ENCODE measurements at regions not wholly inside any gene's neighbourhood (a gene's known extent, or its start where the extent isn't known, plus 50 kb on each side); places are given as distances from the start of the nearest gene placed in this dataset.

DNA sequence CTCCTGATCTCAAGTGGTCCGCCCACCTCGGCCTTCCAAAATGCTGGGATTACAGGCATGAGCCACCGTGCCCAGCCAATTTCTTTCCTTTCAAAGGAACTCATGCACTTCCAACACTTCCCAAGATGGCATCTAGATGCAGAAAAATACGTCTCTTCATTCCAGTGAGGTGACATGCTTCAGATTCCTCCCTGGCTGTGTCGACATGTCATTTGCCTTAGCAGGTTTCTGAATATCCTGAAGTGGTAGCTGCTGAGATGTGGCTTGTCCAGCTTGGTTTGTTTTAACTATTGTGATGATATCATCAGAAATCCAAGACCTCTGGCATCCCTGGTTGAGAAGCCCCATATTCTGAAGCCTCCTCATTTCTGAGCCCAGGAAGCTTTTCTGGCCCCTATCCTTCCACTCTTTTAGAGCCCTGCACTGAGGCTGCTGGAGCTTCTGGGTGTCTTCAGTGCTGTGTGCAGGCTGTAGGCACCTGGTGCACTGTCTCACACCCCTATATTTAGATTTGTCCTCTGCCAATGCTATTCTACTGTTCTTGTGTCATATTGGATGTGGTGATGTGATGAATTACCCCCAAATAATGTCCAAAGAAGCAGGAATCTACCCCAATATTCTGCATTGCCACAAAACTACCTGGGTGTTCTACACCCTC, 73.3 kb upstream of the E2F3 start:
- H3K9ac ChIP-seq (ENCODE audit: low read depth in 2 of 2, low read length in 2 of 2), result no peak overlapping the region
- H3K9me3 ChIP-seq, result no peaks in the 10 kb centered on the region
- no peak for DNase-seq
- no peak overlapping the region for H3K27ac ChIP-seq
- no peaks in the 10 kb centered on the region for H3K4me1 ChIP-seq
- intact Hi-C loops (cut with DNase I), result no loop called here
- TF ChIP-seq, protein P1, sequence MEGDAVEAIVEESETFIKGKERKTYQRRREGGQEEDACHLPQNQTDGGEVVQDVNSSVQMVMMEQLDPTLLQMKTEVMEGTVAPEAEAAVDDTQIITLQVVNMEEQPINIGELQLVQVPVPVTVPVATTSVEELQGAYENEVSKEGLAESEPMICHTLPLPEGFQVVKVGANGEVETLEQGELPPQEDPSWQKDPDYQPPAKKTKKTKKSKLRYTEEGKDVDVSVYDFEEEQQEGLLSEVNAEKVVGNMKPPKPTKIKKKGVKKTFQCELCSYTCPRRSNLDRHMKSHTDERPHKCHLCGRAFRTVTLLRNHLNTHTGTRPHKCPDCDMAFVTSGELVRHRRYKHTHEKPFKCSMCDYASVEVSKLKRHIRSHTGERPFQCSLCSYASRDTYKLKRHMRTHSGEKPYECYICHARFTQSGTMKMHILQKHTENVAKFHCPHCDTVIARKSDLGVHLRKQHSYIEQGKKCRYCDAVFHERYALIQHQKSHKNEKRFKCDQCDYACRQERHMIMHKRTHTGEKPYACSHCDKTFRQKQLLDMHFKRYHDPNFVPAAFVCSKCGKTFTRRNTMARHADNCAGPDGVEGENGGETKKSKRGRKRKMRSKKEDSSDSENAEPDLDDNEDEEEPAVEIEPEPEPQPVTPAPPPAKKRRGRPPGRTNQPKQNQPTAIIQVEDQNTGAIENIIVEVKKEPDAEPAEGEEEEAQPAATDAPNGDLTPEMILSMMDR (IDR thresholded peaks at IDR 0.05), result no peak
- no peaks in the 10 kb centered on the region for H3K36me3 ChIP-seq
- H3K4me3 ChIP-seq, result no peak overlapping the region
- peaks cover 3% of the 10 kb centered on the region for H3K27me3 ChIP-seq

DNA sequence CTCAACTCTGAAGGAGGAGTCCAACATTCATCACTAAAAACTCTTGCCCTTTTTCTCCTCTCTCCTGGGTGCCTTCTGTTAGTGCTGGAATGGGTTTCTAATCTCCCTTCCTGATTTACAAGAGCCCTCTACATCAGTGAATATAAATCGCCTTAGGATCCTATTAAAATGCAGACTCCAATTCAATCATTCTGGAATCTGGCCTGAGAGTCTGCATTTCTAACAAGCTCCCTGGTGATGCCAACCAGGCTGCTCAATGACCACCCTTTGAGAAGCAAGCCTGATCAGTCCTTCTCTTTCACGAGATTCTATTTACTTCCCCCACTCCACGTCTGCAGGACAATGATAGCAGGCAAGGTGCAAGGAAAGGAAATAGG, 72.8 kb upstream of the E2F3 start:
- no peak overlapping the region for H3K4me3 ChIP-seq
- no peaks in the 10 kb centered on the region for H3K9me3 ChIP-seq
- no peak overlapping the region for H3K27ac ChIP-seq
- H3K4me1 ChIP-seq, result no peaks in the 10 kb centered on the region
- DNase-seq, result no peak
- no peaks in the 10 kb centered on the region for H3K36me3 ChIP-seq
- intact Hi-C loops (cut with DNase I), result no loop called here
- TF ChIP-seq, protein P1 (IDR thresholded peaks at IDR 0.05), result no peak
- H3K27me3 ChIP-seq, result peaks cover 3% of the 10 kb centered on the region
- no peak overlapping the region for H3K9ac ChIP-seq (ENCODE audit: low read depth in 2 of 2, low read length in 2 of 2)

DNA sequence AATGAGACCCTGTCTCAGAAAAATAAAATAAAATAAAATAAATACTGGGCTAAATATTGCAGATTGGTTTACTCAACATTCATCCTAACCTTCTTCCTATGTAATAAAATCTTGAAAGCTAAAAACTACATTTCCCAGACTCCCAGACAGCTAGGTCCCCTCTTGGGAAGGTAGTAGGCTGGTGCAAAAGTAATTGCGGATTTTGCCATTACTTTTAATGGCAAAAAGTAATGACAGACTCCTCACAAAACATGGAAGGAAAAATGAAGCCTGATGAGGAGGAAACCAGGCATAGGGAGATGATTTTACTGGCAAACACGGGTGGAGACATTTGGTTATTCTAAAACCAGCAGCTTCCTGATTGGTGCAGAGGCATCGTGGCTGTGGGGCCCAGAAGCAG, 70.6 kb upstream of the E2F3 start:
- TF ChIP-seq, protein P1 (IDR thresholded peaks at IDR 0.05), result no peak
- Histone ChIP-seq H3K4me3 (no peak overlapping the region), H3K27ac (no peak overlapping the region), H3K4me1 (no peaks in the 10 kb centered on the region), H3K9me3 (no peaks in the 10 kb centered on the region), H3K9ac (ENCODE audit: low read depth in 2 of 2, low read length in 2 of 2) (no peak overlapping the region), H3K27me3 (peaks cover 3% of the 10 kb centered on the region), H3K36me3 (no peaks in the 10 kb centered on the region)
- intact Hi-C loops (cut with DNase I), result no loop called here
- DNase-seq, result no peak

DNA sequence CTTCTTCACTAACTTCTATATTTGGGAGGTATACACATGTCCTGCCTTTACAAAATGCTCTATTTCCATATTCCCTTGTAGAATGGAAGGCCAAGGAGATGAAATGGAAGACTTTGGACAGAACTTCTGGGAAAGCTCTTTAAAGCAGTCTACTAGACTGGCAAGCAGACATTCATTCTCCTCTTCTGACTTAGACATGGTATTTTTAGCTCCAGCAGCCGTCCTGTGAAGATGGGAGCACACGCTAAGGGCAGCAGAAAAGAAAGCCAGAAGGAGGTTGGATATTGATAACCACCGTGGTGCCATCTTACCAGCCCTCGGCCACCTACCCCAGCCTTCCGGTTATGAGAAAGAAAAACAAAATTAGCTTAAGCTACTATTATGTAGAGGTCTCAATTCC, 70.1 kb upstream of the E2F3 start:
- H3K9ac ChIP-seq (ENCODE audit: low read depth in 2 of 2, low read length in 2 of 2), result no peak overlapping the region
- H3K27ac ChIP-seq, result no peak overlapping the region
- peaks cover 3% of the 10 kb centered on the region for H3K27me3 ChIP-seq
- H3K4me3 ChIP-seq, result no peak overlapping the region
- no peaks in the 10 kb centered on the region for H3K4me1 ChIP-seq
- TF ChIP-seq, protein P1 (IDR thresholded peaks at IDR 0.05), result no peak
- DNase-seq, result no peak
- intact Hi-C loops (cut with DNase I), result no loop called here
- no peaks in the 10 kb centered on the region for H3K36me3 ChIP-seq
- no peaks in the 10 kb centered on the region for H3K9me3 ChIP-seq

DNA sequence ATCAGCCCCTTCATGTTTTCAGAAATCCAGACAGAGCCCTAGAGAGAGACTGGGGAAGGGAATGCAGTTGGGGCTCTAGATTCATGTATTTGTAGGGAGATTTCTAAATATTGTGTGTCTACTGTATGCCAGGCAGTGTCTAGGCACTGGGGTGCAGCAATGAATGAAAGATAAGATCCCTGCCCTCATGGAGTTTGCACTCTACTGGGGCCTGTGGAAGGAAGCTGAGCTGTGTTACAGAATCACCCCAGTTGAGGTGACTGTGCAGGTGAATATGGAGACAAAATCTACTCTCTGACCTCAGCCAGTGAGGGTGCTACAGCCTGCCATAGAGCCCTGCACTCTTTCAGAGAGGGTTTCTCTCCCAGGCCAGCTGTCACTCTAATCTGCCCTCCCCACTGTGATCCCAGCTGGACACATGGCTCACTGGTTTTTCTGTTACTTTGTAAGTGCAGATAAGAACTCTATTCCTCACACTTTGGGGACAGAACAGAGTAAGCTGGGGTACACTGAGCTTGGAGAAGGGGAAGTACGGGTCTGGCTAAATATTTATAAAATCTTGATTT, 69.2 kb upstream of the E2F3 start:
- Histone ChIP-seq H3K4me1 (no peaks in the 10 kb centered on the region), H3K27me3 (no peaks in the 10 kb centered on the region), H3K9me3 (no peaks in the 10 kb centered on the region), H3K27ac (no peak overlapping the region), H3K36me3 (no peaks in the 10 kb centered on the region), H3K9ac (ENCODE audit: low read depth in 2 of 2, low read length in 2 of 2) (no peak overlapping the region), H3K4me3 (no peak overlapping the region)
- TF ChIP-seq, protein P1 (IDR thresholded peaks at IDR 0.05), result no peak
- intact Hi-C loops (cut with DNase I), result no loop called here
- DNase-seq, result no peak
